ENCODE measurements at regions not wholly inside any gene's neighbourhood (a gene's known extent, or its start where the extent isn't known, plus 50 kb on each side); places are given as distances from the start of the nearest gene placed in this dataset.
"Not testable (repeated sequence)": the region's sequence is repeated elsewhere in the genome, so short reads cannot be mapped to it uniquely, and the experiment has no call there.

- no peak for DNase-seq
Measured at GRCh38 chr13:50618206-50618605, 225.3 kb downstream of the DLEU7 start.

- DNase-seq, result no peak
Measured at GRCh38 chr13:50626101-50626547, 217.4 kb downstream of the DLEU7 start.

- DNase-seq, result no peak
Measured at GRCh38 chr13:50627111-50627510, 216.4 kb downstream of the DLEU7 start.

GRCh38 chr13:50628512-50628911 is 215.0 kb downstream of the DLEU7 start:
- DNase-seq, result not testable (repeated sequence)

- DNase-seq, result no peak
Measured at GRCh38 chr13:50629497-50629896, 214.0 kb downstream of the DLEU7 start.

GRCh38 chr13:50629966-50630365 is 213.5 kb downstream of the DLEU7 start:
- DNase-seq, result no peak

- DNase-seq, result no peak
Measured at GRCh38 chr13:50631041-50631440, 212.5 kb downstream of the DLEU7 start.

GRCh38 chr13:50634339-50634738 is 209.2 kb downstream of the DLEU7 start:
- no peak for DNase-seq

GRCh38 chr13:50635504-50635903 is 208.0 kb downstream of the DLEU7 start:
- no peak for DNase-seq

- no peak for DNase-seq
Measured at GRCh38 chr13:50636007-50636704, 207.3 kb downstream of the DLEU7 start.

- DNase-seq, result no peak
Measured at GRCh38 chr13:50643060-50643459, 200.4 kb downstream of the DLEU7 start.

- DNase-seq, result no peak
Measured at GRCh38 chr13:50644081-50644871, 199.2 kb downstream of the DLEU7 start.

- DNase-seq, result no peak
Measured at GRCh38 chr13:50645092-50645491, 198.4 kb downstream of the DLEU7 start.

- no peak for DNase-seq
Measured at GRCh38 chr13:50646070-50646469, 197.4 kb downstream of the DLEU7 start.

GRCh38 chr13:50649211-50649610 is 194.3 kb downstream of the DLEU7 start:
- no peak for DNase-seq

GRCh38 chr13:50650592-50651504 is 192.6 kb downstream of the DLEU7 start:
- DNase-seq, result no peak

- DNase-seq, result no peak
Measured at GRCh38 chr13:50651922-50652321, 191.6 kb downstream of the DLEU7 start.

- DNase-seq, result no peak
Measured at GRCh38 chr13:50654331-50654730, 189.2 kb downstream of the DLEU7 start.

- not testable (repeated sequence) for DNase-seq
Measured at GRCh38 chr13:50661881-50662280, 181.6 kb downstream of the DLEU7 start.

- no peak for DNase-seq
Measured at GRCh38 chr13:50664951-50665350, 178.5 kb downstream of the DLEU7 start.

GRCh38 chr13:50668049-50668448 is 175.4 kb downstream of the DLEU7 start:
- DNase-seq, result no peak

GRCh38 chr13:50668691-50669271 is 174.7 kb downstream of the DLEU7 start:
- DNase-seq, result no peak

- no peak for DNase-seq
Measured at GRCh38 chr13:50670272-50670671, 173.2 kb downstream of the DLEU7 start.

All from T-helper 9 cell (primary cell).